Urinary bladder (tissue), 3 donors: ENCODE measurements at regions not wholly inside any gene's neighbourhood (a gene's known extent, or its start where the extent isn't known, plus 50 kb on each side); places are given as distances from the start of the nearest gene placed in this dataset.

Experiments used
- DNase-seq: peaks from one replicate; pipeline ENCODE4 v3.0.0-alpha.2; 2015; ENCODE audit errors: extremely low spot score
- H3K27ac ChIP-seq: one replicate; pipeline ENCODE4 v1.5.1; 2013; ENCODE audit warnings: low read depth, mild to moderate bottlenecking, moderate library complexity
- H3K36me3 ChIP-seq: one replicate; pipeline ENCODE4 v1.6.1; 2013; ENCODE audit warnings: mild to moderate bottlenecking, moderate library complexity; ENCODE audit not compliant: insufficient read depth
- H3K4me1 ChIP-seq: one replicate; pipeline ENCODE4 v1.6.1; 2013; ENCODE audit warnings: mild to moderate bottlenecking, moderate library complexity; ENCODE audit not compliant: insufficient read depth
- H3K4me3 ChIP-seq: one replicate; pipeline ENCODE4 v1.5.1; 2013; ENCODE audit warnings: low read depth, low read length
- WGBS: extraction: QIAGEN DNeasy Blood & Tissue Kit; methylation state at CpG from one replicate; pipeline ENCODE4 v1.1.7; 2013; 5-methylcytosine and 5-hydroxymethylcytosine counted together
- donor health status: healthy with polysubstance abuse.
- donor health status: healthy.

- 44% methylated on average over 2 of the region's 2 CpGs for WGBS
- Histone ChIP-seq H3K4me3 (no peak overlapping the region), H3K36me3 (no peaks in the 10 kb centered on the region), H3K27ac (no peak overlapping the region), H3K4me1 (no peaks in the 10 kb centered on the region)
- DNase-seq: no peak
Observed at GRCh38 chr1:221494670-221495069, 247.2 kb downstream of the DUSP10 start.

GRCh38 chr1:221497046-221497445 lies 244.8 kb downstream of the DUSP10 start:
- no peak overlapping the region for H3K4me3 ChIP-seq
- no peaks in the 10 kb centered on the region for H3K36me3 ChIP-seq
- WGBS: 50% methylated on average over 3 of the region's 3 CpGs
- no peak for DNase-seq
- H3K4me1 ChIP-seq: no peaks in the 10 kb centered on the region
- H3K27ac ChIP-seq: no peak overlapping the region

- WGBS: 87% methylated on average over 4 of the region's 4 CpGs
- H3K36me3 ChIP-seq: no peaks in the 10 kb centered on the region
- no peak for DNase-seq
- no peak overlapping the region for H3K4me3 ChIP-seq
- H3K4me1 ChIP-seq: no peaks in the 10 kb centered on the region
- H3K27ac ChIP-seq: no peak overlapping the region
Observed at GRCh38 chr1:221503268-221503667, 238.6 kb downstream of the DUSP10 start.

GRCh38 chr1:221509575-221510355 lies 232.1 kb downstream of the DUSP10 start:
- Histone ChIP-seq H3K4me1 (no peaks in the 10 kb centered on the region), H3K4me3 (no peak overlapping the region), H3K36me3 (no peaks in the 10 kb centered on the region), H3K27ac (no peak overlapping the region)
- no peak for DNase-seq
- 77% methylated on average over 3 of the region's 3 CpGs for WGBS

- no peak overlapping the region for H3K27ac ChIP-seq
- no peak overlapping the region for H3K4me3 ChIP-seq
- no peak for DNase-seq
- no peaks in the 10 kb centered on the region for H3K4me1 ChIP-seq
- 54% methylated on average over 3 of the region's 3 CpGs for WGBS
- H3K36me3 ChIP-seq: no peaks in the 10 kb centered on the region
Observed at GRCh38 chr1:221510793-221511503, 230.9 kb downstream of the DUSP10 start.

DNA sequence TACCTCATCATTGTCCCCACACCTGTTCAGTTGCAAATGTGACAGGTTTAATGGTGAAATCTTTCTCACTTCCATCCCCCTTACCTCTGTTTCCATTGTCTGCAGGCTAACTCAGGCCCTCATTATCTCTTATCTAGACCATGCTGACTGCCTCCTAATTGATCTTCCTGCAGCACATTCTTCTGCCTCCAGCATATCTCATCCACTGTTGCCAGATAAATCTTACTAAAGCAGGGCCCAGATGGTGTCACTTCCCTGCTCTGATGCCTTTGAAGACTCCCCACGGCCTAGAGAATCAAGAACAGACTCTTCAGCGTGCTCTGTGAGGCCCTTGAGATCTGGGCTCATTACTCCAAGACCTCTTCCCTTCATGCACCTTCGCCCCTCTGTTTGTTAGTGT lies 230.1 kb downstream of the DUSP10 start:
- H3K36me3 ChIP-seq: no peaks in the 10 kb centered on the region
- 53% methylated on average over 3 of the region's 3 CpGs for WGBS

GRCh38 chr1:221514806-221515205 lies 227.1 kb downstream of the DUSP10 start:
- H3K27ac ChIP-seq: no peak overlapping the region
- no peaks in the 10 kb centered on the region for H3K36me3 ChIP-seq
- no peak overlapping the region for H3K4me3 ChIP-seq
- no peak for DNase-seq
- no peaks in the 10 kb centered on the region for H3K4me1 ChIP-seq

More for the DNA sequence above, 230.1 kb downstream of the DUSP10 start:
- H3K4me3 ChIP-seq: no peak overlapping the region
- H3K4me1 ChIP-seq: no peaks in the 10 kb centered on the region
- H3K27ac ChIP-seq: no peak overlapping the region
- no peak for DNase-seq

DNA sequence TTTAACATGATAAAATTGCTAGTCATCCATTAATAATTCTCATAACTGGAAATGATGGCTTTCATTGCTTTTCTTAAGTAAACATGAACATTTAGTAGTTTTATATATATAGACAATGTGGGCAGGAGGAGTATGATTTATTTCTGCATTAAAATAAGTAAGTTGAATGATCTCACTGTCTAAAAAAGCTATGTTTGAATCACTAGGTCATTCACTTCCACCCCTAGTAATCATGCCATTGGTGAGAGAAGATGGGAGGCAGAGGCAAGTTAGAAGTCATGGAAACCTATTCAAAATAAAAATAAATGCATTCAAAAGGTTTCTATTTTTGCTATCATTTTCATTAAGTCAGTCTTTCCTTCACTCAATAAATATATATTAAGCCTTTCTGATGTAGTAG lies 226.4 kb downstream of the DUSP10 start:
- no peak for DNase-seq
- no peak overlapping the region for H3K4me3 ChIP-seq
- no peak overlapping the region for H3K27ac ChIP-seq
- H3K4me1 ChIP-seq: no peaks in the 10 kb centered on the region
- H3K36me3 ChIP-seq: no peaks in the 10 kb centered on the region

GRCh38 chr1:221517961-221518360 lies 223.9 kb downstream of the DUSP10 start:
- Histone ChIP-seq H3K36me3 (no peaks in the 10 kb centered on the region), H3K4me1 (no peaks in the 10 kb centered on the region), H3K27ac (no peak overlapping the region), H3K4me3 (no peak overlapping the region)
- WGBS: 93% methylated on average over 1 of the region's 1 CpG
- DNase-seq: no peak

GRCh38 chr1:221520250-221520649 lies 221.6 kb downstream of the DUSP10 start:
- Histone ChIP-seq H3K4me1 (no peaks in the 10 kb centered on the region), H3K27ac (no peak overlapping the region), H3K36me3 (no peaks in the 10 kb centered on the region), H3K4me3 (no peak overlapping the region)
- no peak for DNase-seq
- 85% methylated on average over 1 of the region's 1 CpG for WGBS

- no peak for DNase-seq
- Histone ChIP-seq H3K27ac (no peak overlapping the region), H3K4me1 (no peaks in the 10 kb centered on the region), H3K36me3 (no peaks in the 10 kb centered on the region), H3K4me3 (no peak overlapping the region)
- 92% methylated on average over 3 of the region's 3 CpGs for WGBS
Observed at GRCh38 chr1:221521686-221522085, 220.2 kb downstream of the DUSP10 start.

DNA sequence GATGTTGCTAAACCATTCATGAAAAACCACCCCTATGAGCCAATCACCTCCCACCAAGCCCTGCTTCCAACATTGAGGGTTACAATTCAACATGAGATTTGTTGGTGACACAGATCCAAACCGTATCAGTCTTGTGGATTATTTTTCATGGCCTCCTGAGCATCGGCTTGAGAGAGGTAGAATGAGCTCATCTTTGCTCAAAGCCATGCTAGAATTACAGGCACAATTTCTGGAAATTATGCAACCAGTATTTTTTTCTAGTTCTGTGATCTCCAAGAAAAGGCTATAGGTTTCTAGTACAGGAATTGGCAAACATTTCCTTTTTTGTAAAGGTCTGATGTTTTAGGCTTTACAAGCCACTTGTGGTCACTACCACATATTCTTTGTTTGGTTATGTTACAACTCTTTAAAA lies 219.4 kb downstream of the DUSP10 start:
- Histone ChIP-seq H3K36me3 (no peaks in the 10 kb centered on the region), H3K4me1 (no peaks in the 10 kb centered on the region), H3K27ac (no peak overlapping the region), H3K4me3 (no peak overlapping the region)
- DNase-seq: no peak
- WGBS: 82% methylated on average over 2 of the region's 2 CpGs

DNA sequence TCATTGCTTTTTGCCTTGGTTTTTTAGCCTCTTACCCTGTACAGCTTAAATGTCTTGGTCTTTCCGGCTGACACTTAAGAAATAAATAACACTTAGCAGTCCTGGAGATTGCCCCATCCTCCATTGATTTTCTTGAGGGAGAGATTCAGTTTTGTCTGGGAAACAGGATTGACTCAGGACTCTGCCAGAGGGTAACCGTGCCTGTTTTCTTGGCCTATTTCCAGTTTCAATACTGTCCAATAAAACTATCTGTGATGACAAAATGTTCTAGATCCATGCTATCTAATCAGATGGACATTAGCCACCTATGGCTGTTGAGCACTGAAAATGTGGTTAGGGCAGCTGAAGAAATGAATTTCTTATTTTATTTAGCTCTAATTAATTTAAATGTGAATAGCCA lies 216.1 kb downstream of the DUSP10 start:
- DNase-seq: no peak
- Histone ChIP-seq H3K4me3 (no peak overlapping the region), H3K27ac (no peak overlapping the region), H3K36me3 (no peaks in the 10 kb centered on the region), H3K4me1 (no peaks in the 10 kb centered on the region)
- 64% methylated on average over 2 of the region's 2 CpGs for WGBS

GRCh38 chr1:221527302-221527701 lies 214.6 kb downstream of the DUSP10 start:
- Histone ChIP-seq H3K4me3 (no peak overlapping the region), H3K36me3 (no peaks in the 10 kb centered on the region), H3K27ac (no peak overlapping the region), H3K4me1 (no peaks in the 10 kb centered on the region)
- no peak for DNase-seq
- WGBS: 64% methylated on average over 3 of the region's 3 CpGs
